Keratinocyte (primary cell): ENCODE measurements at regions not wholly inside any gene's neighbourhood (a gene's known extent, or its start where the extent isn't known, plus 50 kb on each side); places are given as distances from the start of the nearest gene placed in this dataset.
"Not testable (repeated sequence)": the region's sequence is repeated elsewhere in the genome, so short reads cannot be mapped to it uniquely, and the experiment has no call there.

Source experiments
- DNase-seq: peaks from one replicate; pipeline ENCODE4 v3.0.0-alpha.2; 2011; ENCODE audit warnings: low read depth, missing footprints, low spot score
- FAIRE-seq: peaks from 2 replicates; lab custom pipeline; 2011; peaks lifted over from hg19 to GRCh38; lab: Jason Lieb, UNC
- H2AFZ ChIP-seq: 2 replicates; pipeline ENCODE4 v1.6.0; 2012; ENCODE audit warnings: low read length, control low read depth, inconsistent platforms; ENCODE audit not compliant: control insufficient read depth
- H3K27ac ChIP-seq: 2 replicates; pipeline ENCODE4 v1.5.1; 2011; ENCODE audit warnings: low read length; ENCODE audit not compliant: control insufficient read depth, insufficient read depth
- H3K27me3 ChIP-seq: 3 replicates; pipeline ENCODE4 v1.6.0; 2011; ENCODE audit warnings: low read length; ENCODE audit not compliant: control insufficient read depth, insufficient read depth; ENCODE audit errors: extremely low read depth
- H3K36me3 ChIP-seq, 2 experiments: 2 replicates in 1 of 2; 3 replicates in 1 of 2; pipeline ENCODE4 v1.5.1; 2011; ENCODE audit warnings: low read length in 2 of 2, mild to moderate bottlenecking in 1 of 2; ENCODE audit not compliant: control insufficient read depth in 2 of 2, insufficient read depth in 2 of 2; ENCODE audit errors: extremely low read depth in 1 of 2
- H3K4me1 ChIP-seq: 3 replicates; pipeline ENCODE4 v1.5.1; 2011; ENCODE audit warnings: low read length; ENCODE audit not compliant: control insufficient read depth, insufficient read depth; ENCODE audit errors: extremely low read depth
- H3K4me2 ChIP-seq: 3 replicates; pipeline ENCODE4 v1.6.0; 2011; ENCODE audit warnings: low read depth, low read length; ENCODE audit not compliant: control insufficient read depth, insufficient read depth; ENCODE audit errors: extremely low read depth
- H3K4me3 ChIP-seq, 3 experiments: fragments of 200-600 bp in 1 of 3; sonication (generic) in 1 of 3; 2 replicates in 2 of 3; 3 replicates in 1 of 3; pipeline ENCODE4 v1.5.1; 2011 to 2016; ENCODE audit warnings: low read length in 3 of 3, mild to moderate bottlenecking in 3 of 3, control low read depth in 2 of 3, inconsistent platforms in 1 of 3, low read depth in 1 of 3, mixed read lengths in 1 of 3, mixed run types in 1 of 3, moderate library complexity in 1 of 3; ENCODE audit not compliant: control insufficient read depth in 2 of 3, insufficient read depth in 2 of 3; ENCODE audit errors: extremely low read depth in 1 of 3
- H3K79me2 ChIP-seq: 2 replicates; pipeline ENCODE4 v1.6.0; 2012; ENCODE audit warnings: low read length; ENCODE audit not compliant: control insufficient read depth, insufficient read depth
- H3K9ac ChIP-seq: 3 replicates; pipeline ENCODE4 v1.6.0; 2011; ENCODE audit warnings: low read length; ENCODE audit not compliant: control insufficient read depth, insufficient read depth; ENCODE audit errors: extremely low read depth
- H3K9me1 ChIP-seq: 3 replicates; pipeline ENCODE4 v1.6.0; 2011; ENCODE audit warnings: low read length; ENCODE audit not compliant: control insufficient read depth, insufficient read depth; ENCODE audit errors: extremely low read depth
- H3K9me3 ChIP-seq: 2 replicates; pipeline ENCODE4 v1.5.1; 2012; ENCODE audit warnings: low read depth, low read length; ENCODE audit not compliant: control insufficient read depth
- H4K20me1 ChIP-seq: 3 replicates; pipeline ENCODE4 v1.6.0; 2011; ENCODE audit warnings: low read length; ENCODE audit not compliant: control insufficient read depth, insufficient read depth; ENCODE audit errors: extremely low read depth
- CTCF ChIP-seq, 3 experiments: IDR thresholded peaks in 1 of 3; conservative IDR thresholded peaks in 1 of 3; optimal IDR thresholded peaks in 1 of 3; 2 replicates in 2 of 3; 3 replicates in 1 of 3; pipeline versions ENCODE3 to v1.5.1; 2011; ENCODE audit warnings: low read length in 3 of 3, mild to moderate bottlenecking in 3 of 3, moderate library complexity in 2 of 3, control low read depth in 1 of 3, inconsistent platforms in 1 of 3; ENCODE audit not compliant: insufficient read depth in 2 of 3; ENCODE audit errors: extremely low read depth in 1 of 3
- EZH2 ChIP-seq: IDR thresholded peaks from one replicate; pipeline ENCODE4 v1.6.1; 2012; ENCODE audit warnings: inconsistent platforms, mild to moderate bottlenecking, low read length, moderate library complexity
- dilution Hi-C: fragments of 300-500 bp; cut with MboI; formaldehyde crosslinking; loops from one replicate; pipeline ENCODE4 v1.7.0; 2020; ENCODE audit warnings: low sequenced_read_pairs; ENCODE audit not compliant: extremely low pct_ligation_motif_present

GRCh38 chr5:23428705-23429104 is 78.7 kb upstream of the PRDM9 start:
- Histone ChIP-seq H3K36me3 (no peaks in the 10 kb centered on the region), H3K27me3 (no peaks in the 10 kb centered on the region), H3K4me3 (no peak overlapping the region), H3K9ac (no peak overlapping the region), H3K79me2 (no peaks in the 10 kb centered on the region), H3K4me1 (no peaks in the 10 kb centered on the region), H3K9me3 (no peaks in the 10 kb centered on the region), H3K4me2 (no peak overlapping the region), H2AFZ (no peak overlapping the region), H3K27ac (no peak overlapping the region), H3K9me1 (no peaks in the 10 kb centered on the region), H4K20me1 (no peaks in the 10 kb centered on the region)
- FAIRE-seq (no peak), DNase-seq (no peak)
- TF ChIP-seq CTCF (optimal IDR thresholded peaks at IDR 0.05 in 1 of 3, IDR thresholded peaks at IDR 0.05 in 1 of 3, conservative IDR thresholded peaks at IDR 0.05 in 1 of 3; ENCODE audit: extremely low read depth in 1 of 3, insufficient read depth in 2 of 3, low read length in 3 of 3) (no peak), EZH2 (no peak)
- dilution Hi-C loops, result no loop called here

GRCh38 chr5:23420214-23420613 is 87.2 kb upstream of the PRDM9 start:
- H3K9me1 ChIP-seq, H3K4me2 ChIP-seq, H3K9me3 ChIP-seq, DNase-seq, H3K9ac ChIP-seq, H4K20me1 ChIP-seq, H3K27ac ChIP-seq, H3K36me3 ChIP-seq, H3K27me3 ChIP-seq, H3K4me1 ChIP-seq, H2AFZ ChIP-seq, dilution Hi-C loops, H3K4me3 ChIP-seq, FAIRE-seq, H3K79me2 ChIP-seq: not testable (repeated sequence)

- Histone ChIP-seq H3K27me3 (no peaks in the 10 kb centered on the region), H3K4me2 (no peak overlapping the region), H3K4me1 (no peaks in the 10 kb centered on the region), H4K20me1 (no peaks in the 10 kb centered on the region), H2AFZ (no peak overlapping the region), H3K36me3 (no peaks in the 10 kb centered on the region), H3K9me3 (no peaks in the 10 kb centered on the region), H3K27ac (no peak overlapping the region), H3K4me3 (no peak overlapping the region), H3K9me1 (no peaks in the 10 kb centered on the region), H3K9ac (no peak overlapping the region), H3K79me2 (no peaks in the 10 kb centered on the region)
- DNase-seq (no peak), FAIRE-seq (no peak)
- dilution Hi-C loops, result no loop called here
- TF ChIP-seq CTCF (optimal IDR thresholded peaks at IDR 0.05 in 1 of 3, IDR thresholded peaks at IDR 0.05 in 1 of 3, conservative IDR thresholded peaks at IDR 0.05 in 1 of 3; ENCODE audit: extremely low read depth in 1 of 3, insufficient read depth in 2 of 3, low read length in 3 of 3) (no peak), EZH2 (no peak)
These were observed 88.3 kb upstream of the PRDM9 start for GRCh38 chr5:23419115-23419514.
